Caco-2 (cell line): ENCODE measurements at regions not wholly inside any gene's neighbourhood (a gene's known extent, or its start where the extent isn't known, plus 50 kb on each side); places are given as distances from the start of the nearest gene placed in this dataset.

Experiments used
- BruUV-seq: library from RNA; stranded (reverse); fragments of 400-500 nt; replicated peaks from 2 replicates; lab custom pipeline; 2021; lab: Mats Ljungman, UMichigan
- CTCF ChIA-PET: fragments of 300-600 bp; sonication (Branson Sonifier 250); formaldehyde crosslinking; loops from one replicate; lab custom pipeline; 2022; ENCODE audit warnings: antibody characterized with exemption; lab: Charles Lee
- POLR2A ChIA-PET: fragments of 300-600 bp; sonication (Branson Sonifier 250); formaldehyde crosslinking; loops from one replicate; lab custom pipeline; 2022; ENCODE audit warnings: antibody characterized with exemption; lab: Charles Lee
- DNase-seq, 2 experiments: peaks; one replicate each; pipeline versions ENCODE4 v3.0.0 to v3.0.0-alpha.2; 2020 to 2022
- H3K27me3 ChIP-seq: replicated peaks from 2 replicates; pipeline ENCODE4 v1.6.0; 2011; ENCODE audit warnings: low read length; ENCODE audit not compliant: control insufficient read depth, insufficient read depth
- H3K36me3 ChIP-seq: 2 replicates; pipeline ENCODE4 v1.5.1; 2011; ENCODE audit warnings: low read length; ENCODE audit not compliant: control insufficient read depth, insufficient read depth
- H3K4me1 ChIP-seq: fragments of 250-450 bp; sonication (Bioruptor Pico); 2 replicates; pipeline ENCODE4 v1.5.1; 2020; ENCODE audit warnings: mild to moderate bottlenecking
- H3K4me3 ChIP-seq: 2 replicates; pipeline ENCODE4 v1.5.1; 2011; ENCODE audit warnings: low read depth, mild to moderate bottlenecking, control low read depth, low read length
- H3K9me3 ChIP-seq: fragments of 250-450 bp; sonication (Bioruptor Pico); 2 replicates; pipeline ENCODE4 v1.5.1; 2020; ENCODE audit warnings: mild to moderate bottlenecking, moderate library complexity
- H3K27ac Mint-ChIP-seq: one replicate; pipeline ENCODE4 v1.8.0; 2022; ENCODE audit warnings: mixed read lengths; ENCODE audit not compliant: unreplicated experiment
- H3K27me3 Mint-ChIP-seq: one replicate; pipeline ENCODE4 v1.8.0; 2022; ENCODE audit warnings: mixed read lengths; ENCODE audit not compliant: insufficient read depth, unreplicated experiment
- H3K36me3 Mint-ChIP-seq: one replicate; pipeline ENCODE4 v1.8.0; 2022; ENCODE audit warnings: mild to moderate bottlenecking, mixed read lengths; ENCODE audit not compliant: insufficient read depth, unreplicated experiment
- H3K4me1 Mint-ChIP-seq: one replicate; pipeline ENCODE4 v1.8.0; 2022; ENCODE audit warnings: low read depth, mixed read lengths; ENCODE audit not compliant: unreplicated experiment
- H3K4me3 Mint-ChIP-seq: one replicate; pipeline ENCODE4 v1.8.0; 2022; ENCODE audit warnings: mild to moderate bottlenecking, moderate library complexity, mixed read lengths; ENCODE audit not compliant: unreplicated experiment
- H3K9me3 Mint-ChIP-seq: one replicate; pipeline ENCODE4 v1.8.0; 2022; ENCODE audit warnings: mixed read lengths; ENCODE audit not compliant: unreplicated experiment
- intact Hi-C: fragments of 100-400 bp; cut with micrococcal nuclease; formaldehyde crosslinking; loops from one replicate; pipeline ENCODE4 v1.10.0; 2022; ENCODE audit not compliant: unreplicated experiment
- TF ChIP-seq, protein P1 (sequence below), 2 experiments: fragments of 200-600 bp in 1 of 2; IDR thresholded peaks; 1 replicate in 1 of 2; 2 replicates in 1 of 2; pipeline versions ENCODE4 v1.5.1 to v1.8.0; 2011 to 2022; ENCODE audit warnings: antibody characterized with exemption in 1 of 2, control low read depth in 1 of 2, inconsistent platforms in 1 of 2, low read depth in 1 of 2, low read length in 1 of 2, mild to moderate bottlenecking in 1 of 2, moderate library complexity in 1 of 2; ENCODE audit not compliant: insufficient read depth in 1 of 2, severe bottlenecking in 1 of 2, unreplicated experiment in 1 of 2

GRCh38 chr20:11555510-11555909, 362.2 kb upstream of the BTBD3 start:
- Histone ChIP-seq H3K4me1 (no peaks in the 10 kb centered on the region), H3K36me3 (no peaks in the 10 kb centered on the region), H3K4me3 (no peak overlapping the region), H3K9me3 (no peaks in the 10 kb centered on the region), H3K27me3 (no peaks in the 10 kb centered on the region)
- no peak for DNase-seq
- H3K27ac Mint-ChIP-seq = no peak overlapping the region
- intact Hi-C loops = no loop called here
- no peaks in the 10 kb centered on the region for H3K4me1 Mint-ChIP-seq
- ChIA-PET POLR2A (no interaction called here), CTCF (interaction anchor here (0.6 kb wide), 1 partner anchor 1481 kb away, joined by 3 read pairs; no protein-coding TSS in a partner anchor)
- no peaks in the 10 kb centered on the region for H3K36me3 Mint-ChIP-seq
- peaks cover 3% of the 10 kb centered on the region for H3K27me3 Mint-ChIP-seq
- H3K4me3 Mint-ChIP-seq = no peak overlapping the region
- BruUV-seq = no TSS peak
- TF ChIP-seq, protein P1, sequence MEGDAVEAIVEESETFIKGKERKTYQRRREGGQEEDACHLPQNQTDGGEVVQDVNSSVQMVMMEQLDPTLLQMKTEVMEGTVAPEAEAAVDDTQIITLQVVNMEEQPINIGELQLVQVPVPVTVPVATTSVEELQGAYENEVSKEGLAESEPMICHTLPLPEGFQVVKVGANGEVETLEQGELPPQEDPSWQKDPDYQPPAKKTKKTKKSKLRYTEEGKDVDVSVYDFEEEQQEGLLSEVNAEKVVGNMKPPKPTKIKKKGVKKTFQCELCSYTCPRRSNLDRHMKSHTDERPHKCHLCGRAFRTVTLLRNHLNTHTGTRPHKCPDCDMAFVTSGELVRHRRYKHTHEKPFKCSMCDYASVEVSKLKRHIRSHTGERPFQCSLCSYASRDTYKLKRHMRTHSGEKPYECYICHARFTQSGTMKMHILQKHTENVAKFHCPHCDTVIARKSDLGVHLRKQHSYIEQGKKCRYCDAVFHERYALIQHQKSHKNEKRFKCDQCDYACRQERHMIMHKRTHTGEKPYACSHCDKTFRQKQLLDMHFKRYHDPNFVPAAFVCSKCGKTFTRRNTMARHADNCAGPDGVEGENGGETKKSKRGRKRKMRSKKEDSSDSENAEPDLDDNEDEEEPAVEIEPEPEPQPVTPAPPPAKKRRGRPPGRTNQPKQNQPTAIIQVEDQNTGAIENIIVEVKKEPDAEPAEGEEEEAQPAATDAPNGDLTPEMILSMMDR (IDR thresholded peaks at IDR 0.05; ENCODE audit: insufficient read depth in 1 of 2, low read depth in 1 of 2, low read length in 1 of 2, severe bottlenecking in 1 of 2, unreplicated experiment in 1 of 2) = no peak
- H3K9me3 Mint-ChIP-seq = no peaks in the 10 kb centered on the region

DNA sequence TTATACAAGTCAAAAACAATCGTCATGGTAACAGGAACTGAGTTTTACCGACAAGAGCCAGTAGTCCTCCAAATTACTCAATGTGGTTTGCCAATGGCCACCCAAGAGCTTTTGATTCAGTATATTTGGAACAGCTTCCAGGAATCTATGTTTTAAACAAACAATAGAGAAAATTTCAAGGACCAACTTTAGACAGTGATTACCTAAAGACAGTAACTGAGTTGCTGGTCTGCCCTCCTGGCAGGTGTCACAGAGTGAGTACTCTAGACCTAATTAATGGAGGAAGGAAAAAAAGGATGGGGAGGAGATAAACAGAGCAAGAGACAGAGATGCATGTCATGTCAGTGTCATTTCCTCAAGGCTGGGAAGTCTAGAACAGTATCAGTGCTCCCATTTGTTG, 361.3 kb upstream of the BTBD3 start:
- H3K36me3 ChIP-seq = no peaks in the 10 kb centered on the region
- Mint-ChIP-seq H3K4me3 (no peak overlapping the region), H3K27me3 (peaks cover 3% of the 10 kb centered on the region), H3K36me3 (no peaks in the 10 kb centered on the region), H3K4me1 (no peaks in the 10 kb centered on the region), H3K9me3 (no peaks in the 10 kb centered on the region), H3K27ac (no peak overlapping the region)
- no TSS peak for BruUV-seq
- H3K27me3 ChIP-seq = no peaks in the 10 kb centered on the region
- TF ChIP-seq, protein P1 (IDR thresholded peaks at IDR 0.05; ENCODE audit: insufficient read depth in 1 of 2, low read depth in 1 of 2, low read length in 1 of 2, severe bottlenecking in 1 of 2, unreplicated experiment in 1 of 2) = no peak
- no peaks in the 10 kb centered on the region for H3K9me3 ChIP-seq
- H3K4me3 ChIP-seq = no peak overlapping the region
- ChIA-PET CTCF (no interaction called here), POLR2A (no interaction called here)
- no peak for DNase-seq
- no peaks in the 10 kb centered on the region for H3K4me1 ChIP-seq
- intact Hi-C loops = no loop called here

- Mint-ChIP-seq H3K4me1 (no peaks in the 10 kb centered on the region), H3K27ac (no peak overlapping the region), H3K36me3 (no peaks in the 10 kb centered on the region), H3K27me3 (peaks cover 8% of the 10 kb centered on the region), H3K9me3 (no peaks in the 10 kb centered on the region), H3K4me3 (no peak overlapping the region)
- no peaks in the 10 kb centered on the region for H3K9me3 ChIP-seq
- H3K36me3 ChIP-seq = no peaks in the 10 kb centered on the region
- H3K27me3 ChIP-seq = no peaks in the 10 kb centered on the region
- ChIA-PET POLR2A (no interaction called here), CTCF (no interaction called here)
- H3K4me1 ChIP-seq = no peaks in the 10 kb centered on the region
- H3K4me3 ChIP-seq = no peak overlapping the region
- BruUV-seq = no TSS peak
- intact Hi-C loops = no loop called here
- TF ChIP-seq, protein P1 (IDR thresholded peaks at IDR 0.05; ENCODE audit: insufficient read depth in 1 of 2, low read depth in 1 of 2, low read length in 1 of 2, severe bottlenecking in 1 of 2, unreplicated experiment in 1 of 2) = no peak
- no peak for DNase-seq
Measured at GRCh38 chr20:11564491-11564890, 353.2 kb upstream of the BTBD3 start.
